Uterus (tissue), 2 donors: ENCODE measurements at regions not wholly inside any gene's neighbourhood (a gene's known extent, or its start where the extent isn't known, plus 50 kb on each side); places are given as distances from the start of the nearest gene placed in this dataset.

Experiments used
- POLR2A ChIP-seq, 2 donors: fragments of 450-650 bp; IDR thresholded peaks; one replicate each; pipeline ENCODE4 v1.6.1; 2016; ENCODE audit warnings: antibody characterized with exemption in 2 of 2, mild to moderate bottlenecking in 1 of 2, moderate library complexity in 1 of 2
- TF ChIP-seq, protein P1 (sequence below), 4 experiments: fragments of 200-600 bp in 2 of 4; fragments of 450-650 bp in 2 of 4; sonication (generic) in 2 of 4; IDR thresholded peaks; one replicate each; pipeline ENCODE4 v1.5.1; 2016 to 2019; ENCODE audit warnings: antibody characterized with exemption in 4 of 4, mild to moderate bottlenecking in 2 of 4, moderate library complexity in 1 of 4

DNA sequence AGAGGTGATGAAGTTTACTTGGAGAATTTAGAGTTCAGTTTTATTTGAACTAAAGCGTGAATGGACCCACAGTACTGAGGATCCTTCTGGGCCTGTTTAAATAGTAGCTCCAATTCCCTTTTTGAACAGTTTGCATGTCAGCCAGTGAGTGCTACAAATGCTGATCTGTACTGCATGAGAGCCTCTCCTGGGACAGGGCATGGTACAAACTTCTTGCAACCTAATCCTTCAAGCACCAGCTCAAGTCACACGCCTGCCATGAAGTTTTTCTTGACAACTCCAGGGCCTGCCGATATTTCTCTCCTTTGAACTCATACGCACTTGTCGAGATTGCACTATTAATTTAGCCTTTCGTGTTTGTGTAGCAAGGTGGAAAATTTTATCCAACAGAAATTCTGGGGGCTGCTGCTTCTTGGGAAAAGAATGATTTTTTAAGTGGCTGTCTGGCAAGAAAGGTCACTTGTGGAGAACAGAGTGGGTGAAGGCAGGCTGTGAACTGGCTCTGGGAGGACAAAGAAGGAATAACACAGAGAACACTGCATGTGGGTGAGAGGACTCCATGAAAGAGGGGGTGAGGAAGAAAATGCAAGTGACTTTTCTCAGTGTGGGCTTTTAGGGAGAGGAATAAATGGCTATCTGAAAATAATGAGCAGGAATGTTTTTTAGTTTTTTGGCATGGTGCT, 192.5 kb downstream of the NDFIP2 start:
- TF ChIP-seq, protein P1, sequence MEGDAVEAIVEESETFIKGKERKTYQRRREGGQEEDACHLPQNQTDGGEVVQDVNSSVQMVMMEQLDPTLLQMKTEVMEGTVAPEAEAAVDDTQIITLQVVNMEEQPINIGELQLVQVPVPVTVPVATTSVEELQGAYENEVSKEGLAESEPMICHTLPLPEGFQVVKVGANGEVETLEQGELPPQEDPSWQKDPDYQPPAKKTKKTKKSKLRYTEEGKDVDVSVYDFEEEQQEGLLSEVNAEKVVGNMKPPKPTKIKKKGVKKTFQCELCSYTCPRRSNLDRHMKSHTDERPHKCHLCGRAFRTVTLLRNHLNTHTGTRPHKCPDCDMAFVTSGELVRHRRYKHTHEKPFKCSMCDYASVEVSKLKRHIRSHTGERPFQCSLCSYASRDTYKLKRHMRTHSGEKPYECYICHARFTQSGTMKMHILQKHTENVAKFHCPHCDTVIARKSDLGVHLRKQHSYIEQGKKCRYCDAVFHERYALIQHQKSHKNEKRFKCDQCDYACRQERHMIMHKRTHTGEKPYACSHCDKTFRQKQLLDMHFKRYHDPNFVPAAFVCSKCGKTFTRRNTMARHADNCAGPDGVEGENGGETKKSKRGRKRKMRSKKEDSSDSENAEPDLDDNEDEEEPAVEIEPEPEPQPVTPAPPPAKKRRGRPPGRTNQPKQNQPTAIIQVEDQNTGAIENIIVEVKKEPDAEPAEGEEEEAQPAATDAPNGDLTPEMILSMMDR (IDR thresholded peaks at IDR 0.05), result no peak
- no peak for TF ChIP-seq POLR2A (IDR thresholded peaks at IDR 0.05)
